ENCODE measurements at regions not wholly inside any gene's neighbourhood (a gene's known extent, or its start where the extent isn't known, plus 50 kb on each side); places are given as distances from the start of the nearest gene placed in this dataset.
"Not testable (repeated sequence)": the region's sequence is repeated elsewhere in the genome, so short reads cannot be mapped to it uniquely, and the experiment has no call there.

DNA sequence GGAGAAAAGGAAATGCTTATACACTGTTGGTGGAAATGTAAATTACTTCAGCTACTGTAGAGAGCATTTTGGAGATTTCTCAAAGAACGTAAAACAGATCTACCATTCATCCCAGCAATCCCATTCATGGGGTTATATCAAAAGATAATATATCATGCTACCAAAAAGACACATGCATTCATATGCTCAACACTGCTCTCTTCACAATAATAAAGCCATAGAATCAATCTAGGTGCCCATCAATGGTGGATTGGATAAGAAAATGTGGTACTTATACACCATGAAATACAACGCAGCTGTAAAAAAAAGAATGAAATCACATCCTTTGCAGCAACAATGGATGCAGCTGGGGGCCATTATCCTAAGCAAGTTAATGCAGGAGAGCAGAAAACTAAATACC is 1487.7 kb upstream of the SEL1L start:
- no peak for DNase-seq

GRCh38 chr14:83023369-83023768 is 1489.7 kb upstream of the SEL1L start:
- no peak for DNase-seq

GRCh38 chr14:83041224-83041623 is 1507.6 kb upstream of the SEL1L start:
- DNase-seq, result no peak

DNA sequence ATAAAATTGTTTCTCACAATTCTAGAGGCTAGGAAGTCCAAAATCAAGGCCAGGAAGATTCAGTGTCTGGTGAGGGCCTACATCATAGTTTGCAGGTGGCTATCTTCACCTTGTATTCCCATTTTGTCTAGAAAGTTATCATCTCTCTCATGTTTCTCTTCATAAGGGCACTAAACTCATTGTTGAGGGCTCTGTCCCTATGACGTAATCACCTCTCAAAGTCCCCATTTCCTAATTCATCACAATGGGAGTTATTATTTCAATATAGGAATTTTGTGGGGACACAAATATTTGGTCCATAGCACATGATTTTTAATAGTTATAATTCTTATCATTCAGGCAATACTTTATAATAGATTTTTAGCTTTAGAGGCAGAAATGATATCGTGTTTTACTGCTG is 1509.2 kb upstream of the SEL1L start:
- DNase-seq, result no peak

GRCh38 chr14:83044001-83044400 is 1510.3 kb upstream of the SEL1L start:
- DNase-seq, result no peak

DNA sequence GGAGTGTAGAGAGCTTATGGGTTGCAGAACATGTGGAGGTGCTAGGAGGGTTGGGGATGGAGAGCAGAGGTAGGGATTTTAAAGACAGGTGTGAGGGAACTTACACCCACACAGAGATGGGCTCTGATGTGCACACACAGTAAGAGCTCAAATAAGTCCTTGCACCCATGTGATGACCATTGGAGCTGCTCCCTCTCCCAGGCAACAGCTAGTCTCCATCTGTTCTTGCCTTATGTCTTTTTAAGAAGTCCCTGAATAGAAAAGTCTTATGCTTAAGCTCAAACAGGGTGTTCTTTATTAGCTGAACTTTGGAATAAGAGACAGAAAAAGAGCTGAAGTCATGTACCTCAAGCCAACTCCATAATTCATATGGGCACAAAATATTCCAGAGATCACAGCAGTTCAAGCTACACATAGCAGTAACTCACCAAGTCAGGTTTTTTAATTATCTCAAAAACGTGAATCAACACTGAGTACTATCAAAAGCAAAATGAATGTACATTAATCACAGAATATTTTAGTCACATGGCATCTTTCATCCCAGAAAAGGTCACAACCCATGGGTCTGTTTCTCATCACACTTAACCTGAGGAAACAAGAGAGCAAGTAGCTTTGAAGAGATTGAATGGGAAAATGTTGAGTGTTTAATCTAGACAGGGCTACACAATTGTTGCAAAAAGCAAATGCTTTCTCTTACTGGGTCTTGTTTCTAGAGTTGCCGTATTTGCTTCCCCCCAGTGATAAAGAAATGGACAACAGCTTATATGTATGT is 1513.6 kb upstream of the SEL1L start:
- no peak for DNase-seq

- no peak for DNase-seq
Observed at GRCh38 chr14:83053022-83053710, 1519.5 kb upstream of the SEL1L start.

DNA sequence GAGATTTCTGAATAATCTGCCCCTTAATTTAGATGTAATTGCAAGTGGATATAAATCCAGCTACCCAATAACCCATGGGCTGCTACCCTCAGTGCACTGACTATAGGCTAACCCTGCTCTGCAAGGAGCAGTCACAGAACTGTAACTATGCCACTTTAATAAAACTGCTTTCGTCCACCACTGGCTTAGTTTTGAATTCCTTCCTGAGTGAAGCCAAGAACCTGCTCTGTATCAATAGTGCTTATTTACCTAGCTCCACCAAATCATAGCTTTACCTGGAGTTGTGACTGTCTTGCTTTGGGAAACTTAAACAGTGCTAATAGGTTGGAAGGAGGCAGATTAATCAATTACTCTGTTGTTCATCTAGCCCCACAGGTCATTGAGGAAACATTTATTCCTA is 1524.4 kb upstream of the SEL1L start:
- no peak for DNase-seq

GRCh38 chr14:83071888-83072501 is 1538.3 kb upstream of the SEL1L start:
- DNase-seq, result no peak

DNA sequence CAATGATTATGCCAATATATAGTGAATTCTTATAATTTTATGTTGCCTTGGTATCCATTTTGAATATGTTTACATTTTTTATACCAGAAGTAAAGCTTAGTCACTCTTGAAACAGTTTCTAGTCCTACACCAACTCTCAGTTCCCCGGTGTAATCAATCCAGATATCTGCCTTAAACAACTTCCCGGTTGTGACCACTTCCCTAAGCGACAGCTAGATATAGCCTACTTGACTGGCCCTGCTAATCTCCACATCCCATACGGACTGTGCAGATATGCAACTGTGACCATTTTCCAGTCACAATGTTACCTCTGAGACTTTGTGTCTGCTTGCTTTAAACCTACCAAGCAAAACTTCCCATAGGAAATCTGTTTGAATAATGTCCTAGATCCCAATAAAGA is 1551.5 kb upstream of the SEL1L start:
- no peak for DNase-seq

DNA sequence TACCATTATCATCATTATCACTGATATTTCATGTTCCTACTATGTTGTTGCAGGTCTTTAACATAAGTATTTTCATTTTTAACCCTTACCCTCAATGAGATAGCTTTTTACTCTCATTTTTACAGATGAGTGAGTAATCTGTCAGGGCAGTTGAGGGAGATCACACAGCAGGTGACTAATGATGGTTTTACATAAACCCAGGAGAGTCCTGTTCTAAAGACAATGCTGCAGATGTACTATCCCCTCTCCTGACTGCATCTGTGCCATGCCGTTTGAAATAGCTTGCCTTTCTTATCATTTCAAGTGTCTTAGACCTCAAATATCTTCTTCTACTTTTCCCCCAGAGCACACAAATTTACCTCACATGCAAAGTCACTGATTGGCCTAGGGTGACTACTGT is 1552.1 kb upstream of the SEL1L start:
- DNase-seq, result no peak

- not testable (repeated sequence) for DNase-seq
Observed at GRCh38 chr14:83091991-83092956, 1558.6 kb upstream of the SEL1L start.

- DNase-seq, result no peak
Observed at GRCh38 chr14:83096092-83096491, 1562.4 kb upstream of the SEL1L start.

- DNase-seq, result no peak
Observed at GRCh38 chr14:83101846-83102245, 1568.2 kb upstream of the SEL1L start.

GRCh38 chr14:83118029-83118428 is 1584.4 kb upstream of the SEL1L start:
- no peak for DNase-seq

DNA sequence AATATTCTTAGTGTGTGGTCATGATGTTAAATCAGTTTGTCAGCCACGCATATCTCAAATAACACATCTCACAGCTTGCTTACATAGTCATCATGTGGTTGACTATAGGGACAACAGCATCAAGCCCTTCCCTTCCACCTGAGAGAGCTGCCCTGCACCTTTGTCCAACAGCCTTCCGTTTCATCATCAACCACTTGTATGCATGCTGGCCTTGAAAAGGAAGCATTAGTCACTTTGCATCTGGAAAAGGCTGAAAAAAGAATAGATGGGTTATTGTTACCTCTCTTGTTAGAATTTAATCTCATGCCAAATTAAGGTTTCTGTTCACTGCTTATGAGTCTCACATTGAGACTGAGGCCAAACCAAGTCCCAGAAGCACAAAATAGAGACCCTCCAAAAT is 1586.5 kb upstream of the SEL1L start:
- peak; percentile 28 for DNase-seq

GRCh38 chr14:83126076-83126475 is 1592.4 kb upstream of the SEL1L start:
- no peak for DNase-seq

- DNase-seq, result no peak
Observed at GRCh38 chr14:83128783-83129182, 1595.1 kb upstream of the SEL1L start.

GRCh38 chr14:83129496-83129895 is 1595.8 kb upstream of the SEL1L start:
- DNase-seq, result no peak

- no peak for DNase-seq
Observed at GRCh38 chr14:83133981-83134645, 1600.5 kb upstream of the SEL1L start.

DNA sequence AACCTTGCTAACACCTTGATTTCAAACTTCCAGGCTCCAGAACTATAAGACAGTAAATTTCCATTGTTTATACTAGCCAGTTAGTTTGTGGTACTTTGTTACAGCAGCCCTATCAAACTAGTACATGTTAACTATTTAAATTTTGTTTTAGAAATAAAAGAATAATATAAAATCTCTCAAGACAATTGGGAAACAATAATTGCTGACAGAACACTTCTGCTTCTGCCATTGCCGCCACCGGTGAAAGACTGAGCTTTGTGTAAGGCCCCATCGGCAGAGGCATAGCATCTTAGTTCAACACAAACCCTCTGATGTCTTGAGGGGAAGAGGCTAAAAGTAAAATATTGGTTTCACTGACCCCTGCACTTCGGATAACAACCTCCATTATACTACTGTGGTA is 1607.1 kb upstream of the SEL1L start:
- no peak for DNase-seq

DNA sequence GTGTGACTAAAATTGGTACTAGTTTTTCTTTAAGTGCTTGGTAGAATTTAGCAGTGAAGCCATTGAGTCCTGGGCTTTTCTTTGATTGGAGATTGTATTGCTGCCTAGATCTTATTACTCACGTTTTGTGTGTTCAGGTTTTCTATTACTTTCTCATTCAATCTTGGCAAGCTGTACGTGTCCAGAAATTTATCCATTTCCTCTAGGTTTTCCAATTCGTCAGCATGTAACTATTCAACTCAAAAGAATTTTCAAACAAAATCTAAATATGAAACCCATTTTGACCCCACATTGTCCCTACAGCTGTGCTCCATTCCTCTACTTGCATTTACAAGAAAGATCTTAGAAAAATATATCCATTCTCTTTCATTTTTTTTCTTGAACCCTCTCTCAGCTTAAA is 1613.4 kb upstream of the SEL1L start:
- DNase-seq, result no peak
